ENCODE measurements at regions not wholly inside any gene's neighbourhood (a gene's known extent, or its start where the extent isn't known, plus 50 kb on each side); places are given as distances from the start of the nearest gene placed in this dataset.

GRCh38 chr4:123104310-123105025, 182.1 kb upstream of the NUDT6 start:
- no peak overlapping the region for H3K4me3 ChIP-seq
- no peak for DNase-seq (ENCODE audit: extremely low spot score in 2 of 2)
- H3K27ac ChIP-seq = no peak overlapping the region
- TF ChIP-seq CTCF (IDR thresholded peaks at IDR 0.05) (no peak), POLR2AphosphoS5 (IDR thresholded peaks at IDR 0.05; ENCODE audit: insufficient read depth in 1 of 2, low read depth in 1 of 2) (no peak), POLR2A (IDR thresholded peaks at IDR 0.05) (no peak)
- H3K27me3 ChIP-seq = no peaks in the 10 kb centered on the region
- H3K36me3 ChIP-seq = no peaks in the 10 kb centered on the region
- H3K9me3 ChIP-seq = no peaks in the 10 kb centered on the region
- H3K4me1 ChIP-seq = peaks cover 10% of the 10 kb centered on the region
- intact Hi-C loops (cut with DNase I) = loop anchor here (5.0 kb wide), 1 partner anchor 1163 kb away; no protein-coding TSS in a partner anchor

GRCh38 chr4:123105026-123105420, 182.6 kb upstream of the NUDT6 start:
- DNase-seq (ENCODE audit: extremely low spot score in 2 of 2) = no peak
- H3K36me3 ChIP-seq = no peaks in the 10 kb centered on the region
- H3K4me3 ChIP-seq = no peak overlapping the region
- no peaks in the 10 kb centered on the region for H3K27me3 ChIP-seq
- TF ChIP-seq CTCF (IDR thresholded peaks at IDR 0.05) (no peak), POLR2AphosphoS5 (IDR thresholded peaks at IDR 0.05; ENCODE audit: insufficient read depth in 1 of 2, low read depth in 1 of 2) (no peak), POLR2A (IDR thresholded peaks at IDR 0.05) (no peak)
- intact Hi-C loops (cut with DNase I) = no loop called here
- H3K4me1 ChIP-seq = peaks cover 10% of the 10 kb centered on the region
- no peaks in the 10 kb centered on the region for H3K9me3 ChIP-seq
- no peak overlapping the region for H3K27ac ChIP-seq

GRCh38 chr4:123106747-123107146, 184.3 kb upstream of the NUDT6 start:
- TF ChIP-seq POLR2A (IDR thresholded peaks at IDR 0.05) (no peak), CTCF (IDR thresholded peaks at IDR 0.05) (no peak), POLR2AphosphoS5 (IDR thresholded peaks at IDR 0.05; ENCODE audit: insufficient read depth in 1 of 2, low read depth in 1 of 2) (no peak)
- Histone ChIP-seq H3K4me3 (no peak overlapping the region), H3K36me3 (no peaks in the 10 kb centered on the region), H3K27me3 (no peaks in the 10 kb centered on the region), H3K27ac (no peak overlapping the region), H3K4me1 (peaks cover 10% of the 10 kb centered on the region), H3K9me3 (no peaks in the 10 kb centered on the region)
- no peak for DNase-seq (ENCODE audit: extremely low spot score in 2 of 2)
- intact Hi-C loops (cut with DNase I) = no loop called here

GRCh38 chr4:123107444-123108252, 185.3 kb upstream of the NUDT6 start:
- H3K27me3 ChIP-seq = no peaks in the 10 kb centered on the region
- intact Hi-C loops (cut with DNase I) = no loop called here
- no peaks in the 10 kb centered on the region for H3K36me3 ChIP-seq
- no peak for DNase-seq (ENCODE audit: extremely low spot score in 2 of 2)
- H3K4me1 ChIP-seq = peaks cover 10% of the 10 kb centered on the region
- H3K9me3 ChIP-seq = no peaks in the 10 kb centered on the region
- H3K27ac ChIP-seq = no peak overlapping the region
- TF ChIP-seq CTCF (IDR thresholded peaks at IDR 0.05) = no peak
- no peak for TF ChIP-seq POLR2A (IDR thresholded peaks at IDR 0.05)
- TF ChIP-seq POLR2AphosphoS5 (IDR thresholded peaks at IDR 0.05; ENCODE audit: insufficient read depth in 1 of 2, low read depth in 1 of 2) = no peak
- no peak overlapping the region for H3K4me3 ChIP-seq

DNA sequence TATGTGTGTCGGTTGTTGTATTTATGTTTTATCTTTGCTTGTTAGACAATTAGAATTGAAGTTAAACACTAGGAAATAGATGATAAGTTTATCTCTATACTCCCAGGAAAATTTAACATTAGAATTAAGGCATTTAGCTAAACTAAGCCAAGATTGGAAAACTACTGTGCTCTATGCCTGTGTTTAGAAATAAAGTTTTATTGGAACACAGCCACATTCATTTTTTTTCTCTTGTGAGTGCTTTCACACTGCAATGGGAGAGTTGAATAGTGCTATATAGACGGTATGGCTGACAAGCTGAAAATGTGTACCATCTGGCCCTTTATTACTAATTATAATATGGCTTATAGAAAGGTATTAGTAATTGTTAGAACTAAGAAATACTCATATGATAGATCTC, 186.7 kb upstream of the NUDT6 start:
- no peak overlapping the region for H3K27ac ChIP-seq
- TF ChIP-seq POLR2AphosphoS5 (IDR thresholded peaks at IDR 0.05; ENCODE audit: insufficient read depth in 1 of 2, low read depth in 1 of 2) (no peak), POLR2A (IDR thresholded peaks at IDR 0.05) (no peak), CTCF (IDR thresholded peaks at IDR 0.05) (no peak)
- DNase-seq (ENCODE audit: extremely low spot score in 2 of 2) = no peak
- no peak overlapping the region for H3K4me3 ChIP-seq
- intact Hi-C loops (cut with DNase I) = no loop called here
- H3K4me1 ChIP-seq = peaks cover 10% of the 10 kb centered on the region
- no peaks in the 10 kb centered on the region for H3K9me3 ChIP-seq
- H3K27me3 ChIP-seq = no peaks in the 10 kb centered on the region
- no peaks in the 10 kb centered on the region for H3K36me3 ChIP-seq

All from vagina (tissue), 2 donors.